B cell (primary cell): ENCODE measurements at regions not wholly inside any gene's neighbourhood (a gene's known extent, or its start where the extent isn't known, plus 50 kb on each side); places are given as distances from the start of the nearest gene placed in this dataset.

Experiments used
- ATAC-seq: fragments of 200-7000 bp; cut with Tn5 transposase; one replicate; pipeline ENCODE4 v1.10.0; 2021; ENCODE audit warnings: low read depth, mild to moderate bottlenecking, moderate number of reproducible peaks, moderate library complexity
- CTCF ChIA-PET: fragments of 350-600 bp; sonication (Branson Sonifier 250); formaldehyde crosslinking; loops from one replicate; lab custom pipeline; 2021; ENCODE audit warnings: antibody characterized with exemption, inconsistent platforms; lab: Charles Lee
- POLR2A ChIA-PET: fragments of 350-600 bp; sonication (Branson Sonifier 250); formaldehyde crosslinking; loops from one replicate; lab custom pipeline; 2021; ENCODE audit warnings: antibody characterized with exemption; lab: Charles Lee
- DNase-seq: peaks from one replicate; pipeline ENCODE4 v3.0.0; 2013
- H2AFZ ChIP-seq: 2 replicates; pipeline ENCODE4 v1.6.1; 2012; ENCODE audit warnings: mild to moderate bottlenecking, low read depth, low read length; ENCODE audit not compliant: insufficient read depth, poor library complexity, severe bottlenecking
- H3K27ac ChIP-seq, 2 donors: 1 replicate in 1 of 2; 2 replicates in 1 of 2; pipeline ENCODE4 v1.5.1; 2012 to 2013; ENCODE audit warnings: low read length in 2 of 2, mild to moderate bottlenecking in 2 of 2, moderate library complexity in 1 of 2
- H3K27me3 ChIP-seq, 4 experiments: fragments of 200-600 bp in 1 of 4; sonication (generic) in 1 of 4; replicated peaks in 1 of 4; 1 replicate in 2 of 4; 2 replicates in 2 of 4; pipeline versions ENCODE4 v1.6.1 to v1.7.0; 2013 to 2016; ENCODE audit warnings: low read length in 3 of 4, mild to moderate bottlenecking in 2 of 4, mixed read lengths in 1 of 4, moderate library complexity in 1 of 4; ENCODE audit not compliant: insufficient read depth in 4 of 4, control insufficient read depth in 3 of 4; ENCODE audit errors: control extremely low read depth in 1 of 4
- H3K36me3 ChIP-seq, 2 experiments: replicated peaks in 1 of 2; 1 replicate in 1 of 2; 2 replicates in 1 of 2; pipeline versions ENCODE4 v1.6.1 to v1.7.1; 2013; ENCODE audit warnings: low read length in 1 of 2; ENCODE audit not compliant: insufficient read depth in 2 of 2, control insufficient read depth in 1 of 2; ENCODE audit errors: control extremely low read depth in 1 of 2, extremely low read depth in 1 of 2
- H3K4me1 ChIP-seq, 2 donors: fragments of 200-600 bp in 1 of 2; sonication (generic) in 1 of 2; 1 replicate in 1 of 2; 2 replicates in 1 of 2; pipeline versions ENCODE4 v1.5.1 to v1.6.1; 2013 to 2017; ENCODE audit warnings: low read length in 2 of 2; ENCODE audit not compliant: control insufficient read depth in 2 of 2, insufficient read depth in 2 of 2
- H3K4me2 ChIP-seq: replicated peaks from 2 replicates; pipeline ENCODE3; 2012; ENCODE audit warnings: mild to moderate bottlenecking, low read depth, low read length; ENCODE audit not compliant: poor library complexity, severe bottlenecking
- H3K4me3 ChIP-seq, 5 experiments: fragments of 200-600 bp in 1 of 5; sonication (generic) in 1 of 5; 1 replicate in 3 of 5; 2 replicates in 2 of 5; pipeline versions ENCODE4 v1.5.1 to v1.7.0; 2011 to 2016; ENCODE audit warnings: low read length in 4 of 5, mild to moderate bottlenecking in 4 of 5, low read depth in 2 of 5, control low read depth in 1 of 5, moderate library complexity in 1 of 5; ENCODE audit not compliant: insufficient read depth in 1 of 5; ENCODE audit errors: control extremely low read depth in 1 of 5, extremely low read depth in 1 of 5
- H3K79me2 ChIP-seq: fragments of 200-600 bp; sonication (generic); one replicate; pipeline ENCODE4 v1.6.0; 2016; ENCODE audit warnings: low read length; ENCODE audit not compliant: control insufficient read depth, insufficient read depth
- H3K9ac ChIP-seq: fragments of 200-600 bp; sonication (generic); 2 replicates; pipeline ENCODE4 v1.6.1; 2017; ENCODE audit warnings: mild to moderate bottlenecking, low read length, moderate library complexity
- H3K9me3 ChIP-seq, 3 donors: one replicate each; pipeline versions ENCODE4 v1.6.1 to v1.7.1; 2013; ENCODE audit warnings: low read length in 2 of 3; ENCODE audit not compliant: control insufficient read depth in 2 of 3, insufficient read depth in 1 of 3; ENCODE audit errors: control extremely low read depth in 1 of 3
- H4K20me1 ChIP-seq: 2 replicates; pipeline ENCODE4 v1.6.0; 2012; ENCODE audit warnings: mild to moderate bottlenecking, low read length; ENCODE audit not compliant: insufficient read depth, control insufficient read depth, poor library complexity, severe bottlenecking
- H3K27ac Mint-ChIP-seq: one replicate; pipeline ENCODE4 v1.8.0; 2021; ENCODE audit warnings: mixed read lengths
- H3K27me3 Mint-ChIP-seq: one replicate; pipeline ENCODE4 v1.8.0; 2021; ENCODE audit warnings: mixed read lengths
- H3K4me1 Mint-ChIP-seq: one replicate; pipeline ENCODE4 v1.8.0; 2021; ENCODE audit warnings: mixed read lengths
- H3K4me3 Mint-ChIP-seq: one replicate; pipeline ENCODE4 v1.8.0; 2021; ENCODE audit warnings: mixed read lengths
- H3K9me3 Mint-ChIP-seq: one replicate; pipeline ENCODE4 v1.8.0; 2022; ENCODE audit warnings: mixed read lengths; ENCODE audit not compliant: insufficient read depth
- CTCF ChIP-seq: fragments of 200-600 bp; IDR thresholded peaks from one replicate; pipeline ENCODE4 v1.8.0; 2022; ENCODE audit warnings: antibody characterized with exemption, mild to moderate bottlenecking
- EZH2 ChIP-seq: IDR thresholded peaks from 2 replicates; pipeline ENCODE4 v1.6.1; 2012; ENCODE audit warnings: borderline replicate concordance, low read depth, mild to moderate bottlenecking, moderate library complexity, low read length; ENCODE audit not compliant: insufficient read depth, poor library complexity, severe bottlenecking
- WGBS: methylation state at CpG from one replicate; pipeline ENCODE4 v1.1.5; 2013; ENCODE audit warnings: missing lambda C conversion rate; ENCODE audit not compliant: insufficient coverage; 5-methylcytosine and 5-hydroxymethylcytosine counted together
- intact Hi-C: fragments of 100-400 bp; cut with micrococcal nuclease; formaldehyde crosslinking; loops from one replicate; pipeline ENCODE4 v1.10.0; 2022

DNA sequence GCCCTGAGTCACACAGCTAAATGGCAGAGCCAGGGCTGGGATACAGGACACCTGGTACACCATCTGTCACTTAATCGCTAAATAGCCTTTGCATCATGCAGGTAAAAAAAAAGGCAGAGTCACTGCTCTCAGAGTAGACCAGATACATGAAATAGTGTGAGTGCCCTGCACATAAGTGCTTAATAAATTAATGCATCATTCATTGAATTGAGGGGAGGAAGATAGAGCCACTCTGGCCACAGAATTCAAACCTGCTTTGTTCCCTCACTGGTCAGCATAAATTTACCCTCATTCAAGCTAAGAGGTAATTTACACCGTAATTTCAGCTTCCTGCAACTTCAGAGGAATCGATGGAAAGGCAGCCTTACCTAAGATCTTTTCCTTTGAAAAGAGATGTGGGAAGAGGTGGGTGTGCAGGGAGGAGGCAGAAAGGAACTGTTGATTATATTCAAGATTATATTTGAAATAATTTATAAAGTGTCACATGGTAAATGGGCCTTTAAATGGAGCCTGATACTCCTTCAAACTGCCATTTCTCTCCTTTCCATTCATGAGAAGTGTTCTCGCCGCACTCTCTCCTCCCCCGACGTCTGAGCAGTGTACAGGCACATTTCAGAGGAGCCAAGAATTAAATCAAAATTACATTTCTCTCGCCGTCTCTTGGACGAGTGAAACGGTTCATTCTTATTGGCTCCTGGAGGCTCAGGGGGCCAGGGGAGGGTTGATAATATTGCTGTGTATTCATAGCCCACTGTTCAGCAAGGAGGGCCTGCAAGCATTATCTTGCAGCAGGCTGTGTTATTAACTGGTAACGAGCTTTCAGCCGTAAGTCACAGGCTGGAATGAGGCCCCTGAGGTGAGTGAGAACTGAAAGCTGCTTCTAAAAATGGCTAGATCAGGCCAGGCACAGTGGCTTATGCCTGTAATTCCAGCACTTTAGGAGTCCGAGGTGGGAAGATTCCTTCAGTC lies 52.2 kb upstream of the HMGXB4 start:
- H2AFZ ChIP-seq = no peak overlapping the region
- H3K79me2 ChIP-seq = no peaks in the 10 kb centered on the region
- no peak for ATAC-seq
- ChIA-PET POLR2A (no interaction called here), CTCF (no interaction called here)
- no peak overlapping the region for H3K9ac ChIP-seq
- 92% methylated on average over 11 of the region's 14 CpGs for WGBS
- peaks cover 0 to 10% (median 0%) of the 10 kb centered on the region in 4 experiments for H3K27me3 ChIP-seq
- no peak for DNase-seq
- H3K4me3 ChIP-seq = no peak overlapping the region
- Mint-ChIP-seq H3K4me1 (no peaks in the 10 kb centered on the region), H3K27me3 (peaks cover 30% of the 10 kb centered on the region), H3K4me3 (no peak overlapping the region), H3K9me3 (no peaks in the 10 kb centered on the region), H3K27ac (no peak overlapping the region)
- no peak for TF ChIP-seq EZH2
- no peak for TF ChIP-seq CTCF
- no peaks in the 10 kb centered on the region for H3K9me3 ChIP-seq
- intact Hi-C loops = no loop called here
- H3K4me1 ChIP-seq = no peaks in the 10 kb centered on the region
- H3K27ac ChIP-seq = no peak overlapping the region
- H3K4me2 ChIP-seq = no peak overlapping the region
- H3K36me3 ChIP-seq = no peaks in the 10 kb centered on the region
- no peaks in the 10 kb centered on the region for H4K20me1 ChIP-seq

DNA sequence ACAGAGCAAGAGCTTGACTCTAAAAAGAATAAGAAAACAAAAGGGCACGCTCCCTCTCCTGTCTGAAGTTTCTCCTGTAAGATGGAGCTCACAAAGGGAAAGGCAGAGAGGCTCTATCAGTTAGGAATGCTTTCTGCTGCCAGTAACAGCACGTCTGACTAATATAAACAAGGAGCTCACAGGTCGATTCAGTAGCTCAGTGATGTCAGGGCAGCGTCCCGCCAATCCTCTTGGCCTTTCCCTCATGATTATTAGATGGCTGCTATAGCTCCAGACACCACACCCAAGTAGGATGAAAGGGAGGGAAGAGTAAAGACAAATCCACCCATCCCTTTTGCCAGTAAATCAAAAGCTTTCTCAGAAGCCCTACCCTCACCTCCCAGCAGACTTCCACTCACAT lies 51.3 kb upstream of the HMGXB4 start:
- no peaks in the 10 kb centered on the region for H3K9me3 Mint-ChIP-seq
- no peak overlapping the region for H3K4me3 Mint-ChIP-seq
- CTCF ChIA-PET = no interaction called here
- TF ChIP-seq EZH2 = no peak
- TF ChIP-seq CTCF = no peak
- Histone ChIP-seq H3K4me1 (no peaks in the 10 kb centered on the region), H3K27ac (no peak overlapping the region), H2AFZ (no peak overlapping the region), H3K36me3 (no peaks in the 10 kb centered on the region), H3K27me3 (peaks cover 0 to 14% (median 0%) of the 10 kb centered on the region in 4 experiments), H3K79me2 (no peaks in the 10 kb centered on the region), H4K20me1 (no peaks in the 10 kb centered on the region), H3K9ac (no peak overlapping the region), H3K4me2 (no peak overlapping the region), H3K4me3 (no peak overlapping the region), H3K9me3 (no peaks in the 10 kb centered on the region)
- POLR2A ChIA-PET = no interaction called here
- intact Hi-C loops = no loop called here
- WGBS = 66% methylated on average over 5 of the region's 5 CpGs
- peaks cover 24% of the 10 kb centered on the region for H3K27me3 Mint-ChIP-seq
- ATAC-seq (no peak), DNase-seq (no peak)
- no peak overlapping the region for H3K27ac Mint-ChIP-seq
- H3K4me1 Mint-ChIP-seq = no peaks in the 10 kb centered on the region
